ENCODE measurements at regions not wholly inside any gene's neighbourhood (a gene's known extent, or its start where the extent isn't known, plus 50 kb on each side); places are given as distances from the start of the nearest gene placed in this dataset.

DNA sequence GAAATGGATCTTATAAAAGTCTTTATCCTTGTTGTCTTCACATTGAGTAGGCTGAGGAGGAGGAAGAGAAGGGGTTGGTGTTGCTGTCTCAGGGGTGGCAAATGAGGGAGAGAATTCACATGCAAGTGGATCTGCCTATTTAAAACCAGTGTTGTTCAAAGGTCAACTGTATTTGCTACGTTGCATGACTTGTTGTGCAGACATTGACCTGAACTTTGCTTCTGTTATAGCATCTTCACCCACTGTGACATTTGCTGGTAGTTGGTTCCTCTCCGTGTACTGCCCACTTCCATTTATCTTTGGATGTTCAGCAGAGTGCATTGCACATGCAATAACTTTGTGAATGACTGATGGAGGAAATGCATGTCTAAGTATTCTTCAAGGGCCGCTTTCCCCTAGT is 228.6 kb upstream of the DPP10 start:
- no peak for TF ChIP-seq EP300 (IDR thresholded peaks at IDR 0.05)
- no peak for TF ChIP-seq RAD21 (conservative IDR thresholded peaks at IDR 0.05 in 1 of 2, IDR thresholded peaks at IDR 0.05 in 1 of 2)
- TF ChIP-seq ELK1 (IDR thresholded peaks at IDR 0.05; ENCODE audit: low read depth, low read length), result no peak
- TF ChIP-seq CTCF (IDR thresholded peaks at IDR 0.05), result no peak
- TF ChIP-seq KDM5A (IDR thresholded peaks at IDR 0.05), result no peak
- no peak for TF ChIP-seq MAZ (IDR thresholded peaks at IDR 0.05; ENCODE audit: borderline replicate concordance, low read depth, low read length)
- TF ChIP-seq REST (IDR thresholded peaks at IDR 0.05), result no peak
- TF ChIP-seq ZNF302 (CRISPR knock-in tag; IDR thresholded peaks at IDR 0.05), result no peak
- no peak for TF ChIP-seq USF2 (IDR thresholded peaks at IDR 0.05)
- no peak for TF ChIP-seq EHMT2 (IDR thresholded peaks at IDR 0.05; ENCODE audit: low read depth)
- TF ChIP-seq POLR2A (IDR thresholded peaks at IDR 0.05; ENCODE audit: low read length), result no peak

Data from A549 (cell line).